ENCODE measurements at regions not wholly inside any gene's neighbourhood (a gene's known extent, or its start where the extent isn't known, plus 50 kb on each side); places are given as distances from the start of the nearest gene placed in this dataset.

- H4K20me1 ChIP-seq (replicated peaks; ENCODE audit: control insufficient read depth, insufficient read depth, low read length) = no peaks in the 10 kb centered on the region
- H3K4me2 ChIP-seq (ENCODE audit: insufficient read depth, low read length) = peak overlapping the region; percentile 84
- FAIRE-seq = no peak
- peak overlapping the region; percentile 88 for H2AFZ ChIP-seq (ENCODE audit: low read depth, low read length)
- ATAC-seq = peak; percentile 31
- H3K9ac ChIP-seq (ENCODE audit: insufficient read depth in 1 of 2, low read depth in 2 of 2, low read length in 2 of 2) = peak overlapping the region; percentile 66 to 85
- peaks cover 32% of the 10 kb centered on the region; the same call in 2 of the 3 replicates for H3K79me2 ChIP-seq (ENCODE audit: control insufficient read depth, insufficient read depth, low read length)
- H3K9me1 ChIP-seq (ENCODE audit: control insufficient read depth, insufficient read depth, low read length) = no peaks in the 10 kb centered on the region
- no peaks in the 10 kb centered on the region for H3K27me3 ChIP-seq (ENCODE audit: control insufficient read depth in 2 of 2, insufficient read depth in 2 of 2, low read length in 2 of 2)
- peak overlapping the region; percentile 74 for H3K27ac ChIP-seq (ENCODE audit: extremely low read depth, low read depth, low read length)
- in situ Hi-C loops (cut with MboI) = no loop called here
- no peaks in the 10 kb centered on the region for H3K36me3 ChIP-seq (ENCODE audit: control insufficient read depth, insufficient read depth, low read length)
- ChIA-PET CTCF (ENCODE audit: low intra/inter-chr PET ratio) (interaction anchor here (0.6 kb wide), 1 partner anchor 199 kb away, joined by 3 read pairs; no protein-coding TSS in a partner anchor), POLR2A (interaction anchor here (0.6 to 2.3 kb wide), 11 partner anchors 7 to 186 kb away, joined by 3 to 8 read pairs (median 4); no protein-coding TSS in a partner anchor)
- peaks cover 47 to 66% of the 10 kb centered on the region in 2 experiments for H3K4me1 ChIP-seq (replicated peaks in 1 of 2; ENCODE audit: control insufficient read depth in 2 of 2, insufficient read depth in 2 of 2, low read length in 2 of 2)
- H3K4me3 ChIP-seq = peak overlapping the region; percentile 17; the same call in 1 of the 2 replicates
- BruUV-seq (replicated peaks) = no TSS peak
- intact Hi-C loops (cut with micrococcal nuclease) = no loop called here
- peak in 2 of 4 experiments; percentile 55 to 65 for DNase-seq (ENCODE audit: extremely low read depth in 1 of 4, low spot score in 3 of 4)
- no peaks in the 10 kb centered on the region for H3K9me3 ChIP-seq (replicated peaks; ENCODE audit: control insufficient read depth, insufficient read depth, low read depth, low read length)
- 58% methylated on average over 6 of the region's 6 CpGs for WGBS (ENCODE audit: insufficient coverage, low coverage, missing lambda C conversion rate)
- TF ChIP-seq ERF (CRISPR knock-in tag; IDR thresholded peaks at IDR 0.05) (peak; percentile 63; the same call in 1 of the 2 replicates), MTA2 (IDR thresholded peaks at IDR 0.05; ENCODE audit: low read depth) (no peak), MAFK (IDR thresholded peaks at IDR 0.05; ENCODE audit: low read length) (peak; percentile 79), ZBTB2 (IDR thresholded peaks at IDR 0.05) (peak; percentile 18; the same call in 1 of the 2 replicates), HMG20A (CRISPR knock-in tag; conservative IDR thresholded peaks at IDR 0.05) (0 out of 2 replicates have a peak, but pooled peaks have one; percentile 24), OTX1 (CRISPR knock-in tag; IDR thresholded peaks at IDR 0.05) (0 out of 2 replicates have a peak, but pooled peaks have one; percentile 13), NFIC (IDR thresholded peaks at IDR 0.05) (no peak), SMARCB1 (IDR thresholded peaks at IDR 0.05; ENCODE audit: insufficient read length, low read depth) (no peak), RUNX1 (IDR thresholded peaks at IDR 0.05; ENCODE audit: low read depth) (no peak), MAFF (IDR thresholded peaks at IDR 0.05; ENCODE audit: low read length) (peak; percentile 84; the same call in 1 of the 2 replicates), ELF2 (CRISPR knock-in tag; IDR thresholded peaks at IDR 0.05) (0 out of 2 replicates have a peak, but pooled peaks have one; percentile 26), ZNF79 (CRISPR knock-in tag; IDR thresholded peaks at IDR 0.05; ENCODE audit: low read depth) (0 out of 2 replicates have a peak, but pooled peaks have one; percentile 13), BCLAF1 (IDR thresholded peaks at IDR 0.05; ENCODE audit: borderline replicate concordance in 1 of 2, control insufficient read depth in 1 of 2, low read depth in 2 of 2, low read length in 1 of 2) (no peak), TRIM24 (IDR thresholded peaks at IDR 0.05) (no peak), ZNF316 (IDR thresholded peaks at IDR 0.05) (peak; percentile 95), RBFOX2 (IDR thresholded peaks at IDR 0.05; ENCODE audit: low read depth, low read length) (peak; percentile 50), MAFG (tag; conservative IDR thresholded peaks at IDR 0.05) (peak; percentile 89), ETV1 (tag; conservative IDR thresholded peaks at IDR 0.05; ENCODE audit: low read depth) (no peak)
- TF ChIP-seq, protein P1, sequence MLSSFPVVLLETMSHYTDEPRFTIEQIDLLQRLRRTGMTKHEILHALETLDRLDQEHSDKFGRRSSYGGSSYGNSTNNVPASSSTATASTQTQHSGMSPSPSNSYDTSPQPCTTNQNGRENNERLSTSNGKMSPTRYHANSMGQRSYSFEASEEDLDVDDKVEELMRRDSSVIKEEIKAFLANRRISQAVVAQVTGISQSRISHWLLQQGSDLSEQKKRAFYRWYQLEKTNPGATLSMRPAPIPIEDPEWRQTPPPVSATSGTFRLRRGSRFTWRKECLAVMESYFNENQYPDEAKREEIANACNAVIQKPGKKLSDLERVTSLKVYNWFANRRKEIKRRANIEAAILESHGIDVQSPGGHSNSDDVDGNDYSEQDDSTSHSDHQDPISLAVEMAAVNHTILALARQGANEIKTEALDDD (IDR thresholded peaks at IDR 0.05) = no peak
These were observed 154.9 kb downstream of the MRPL14 start for GRCh38 chr6:43972179-43972912.

Measured in K562 (cell line).